Natural killer cell (primary cell): ENCODE measurements at regions not wholly inside any gene's neighbourhood (a gene's known extent, or its start where the extent isn't known, plus 50 kb on each side); places are given as distances from the start of the nearest gene placed in this dataset.
"Not testable (repeated sequence)": the region's sequence is repeated elsewhere in the genome, so short reads cannot be mapped to it uniquely, and the experiment has no call there.

Source experiments
- ATAC-seq, 3 donors: fragments of 150-1000 bp in 2 of 3; fragments of 200-7000 bp in 1 of 3; cut with Tn5 transposase; 1 replicate in 1 of 3; 2 replicates in 2 of 3; pipeline ENCODE4 v1.10.0; 2021; ENCODE audit warnings: mild to moderate bottlenecking in 2 of 3, moderate library complexity in 2 of 3
- DNase-seq, 2 donors: peaks; one replicate each; pipeline versions ENCODE4 v3.0.0 to v3.0.0-alpha.2; 2013 to 2021; ENCODE audit warnings: mixed read lengths in 1 of 2
- H3K27ac ChIP-seq: one replicate; pipeline ENCODE4 v1.5.1; 2013; ENCODE audit warnings: mild to moderate bottlenecking, low read length
- H3K27me3 ChIP-seq: one replicate; pipeline ENCODE4 v1.6.1; 2013; ENCODE audit warnings: low read length; ENCODE audit not compliant: control insufficient read depth, insufficient read depth
- H3K36me3 ChIP-seq: one replicate; pipeline ENCODE4 v1.6.1; 2013; ENCODE audit warnings: low read length; ENCODE audit not compliant: control insufficient read depth, insufficient read depth
- H3K4me1 ChIP-seq: one replicate; pipeline ENCODE4 v1.6.1; 2013; ENCODE audit warnings: low read length; ENCODE audit not compliant: control insufficient read depth, insufficient read depth
- H3K4me3 ChIP-seq: one replicate; pipeline ENCODE4 v1.5.1; 2013; ENCODE audit warnings: low read length
- H3K9me3 ChIP-seq: one replicate; pipeline ENCODE4 v1.6.1; 2013; ENCODE audit warnings: low read length; ENCODE audit not compliant: control insufficient read depth, insufficient read depth
- H3K27ac Mint-ChIP-seq, 2 donors: one replicate each; pipeline ENCODE4 v1.8.0; 2022; ENCODE audit warnings: mild to moderate bottlenecking in 2 of 2, mixed read lengths in 2 of 2, moderate library complexity in 1 of 2
- H3K27me3 Mint-ChIP-seq, 2 donors: one replicate each; pipeline ENCODE4 v1.8.0; 2022; ENCODE audit warnings: low read depth in 2 of 2, mixed read lengths in 2 of 2
- H3K36me3 Mint-ChIP-seq: one replicate; pipeline ENCODE4 v1.8.0; 2022; ENCODE audit warnings: mixed read lengths
- H3K4me1 Mint-ChIP-seq, 2 donors: one replicate each; pipeline ENCODE4 v1.8.0; 2022; ENCODE audit warnings: mixed read lengths in 2 of 2
- H3K4me3 Mint-ChIP-seq: one replicate; pipeline ENCODE4 v1.8.0; 2022; ENCODE audit warnings: mild to moderate bottlenecking, moderate library complexity, mixed read lengths
- H3K9me3 Mint-ChIP-seq, 2 donors: one replicate each; pipeline ENCODE4 v1.8.0; 2022; ENCODE audit warnings: mixed read lengths in 2 of 2
- CTCF ChIP-seq: fragments of 200-600 bp; IDR thresholded peaks from one replicate; pipeline ENCODE4 v1.8.0; 2022; ENCODE audit warnings: antibody characterized with exemption
- WGBS: methylation state at CpG from one replicate; pipeline ENCODE4 v1.1.7; 2013; ENCODE audit warnings: missing lambda C conversion rate; ENCODE audit not compliant: insufficient coverage; 5-methylcytosine and 5-hydroxymethylcytosine counted together
- intact Hi-C: fragments of 100-400 bp; cut with micrococcal nuclease; formaldehyde crosslinking; loops from one replicate; pipeline ENCODE4 v1.14.2; 2022

- H3K27me3 Mint-ChIP-seq = peaks cover 0 to 5% of the 10 kb centered on the region in 2 donors
- H3K27me3 ChIP-seq = no peaks in the 10 kb centered on the region
Observed at GRCh38 chr1:213337025-213337678, 286.1 kb downstream of the RPS6KC1 start.

GRCh38 chr1:213340593-213340992, 289.6 kb downstream of the RPS6KC1 start:
- ATAC-seq = no peak
- no peak for DNase-seq
- no peaks in the 10 kb centered on the region for H3K36me3 ChIP-seq
- peaks cover 0 to 14% of the 10 kb centered on the region in 2 donors for H3K27me3 Mint-ChIP-seq
- H3K4me3 ChIP-seq = no peak overlapping the region
- H3K27ac Mint-ChIP-seq = no peak overlapping the region
- no peak overlapping the region for H3K27ac ChIP-seq
- H3K27me3 ChIP-seq = no peaks in the 10 kb centered on the region
- intact Hi-C loops = no loop called here
- no peaks in the 10 kb centered on the region for H3K4me1 Mint-ChIP-seq
- H3K36me3 Mint-ChIP-seq = no peaks in the 10 kb centered on the region
- no peaks in the 10 kb centered on the region for H3K9me3 Mint-ChIP-seq
- WGBS = 86% methylated on average over 3 of the region's 3 CpGs
- H3K9me3 ChIP-seq = no peaks in the 10 kb centered on the region
- TF ChIP-seq CTCF = no peak
- H3K4me1 ChIP-seq = no peaks in the 10 kb centered on the region
- no peak overlapping the region for H3K4me3 Mint-ChIP-seq

More at GRCh38 chr1:213337025-213337678, 286.1 kb downstream of the RPS6KC1 start:
- WGBS = 88% methylated on average over 3 of the region's 3 CpGs
- intact Hi-C loops = no loop called here
- Mint-ChIP-seq H3K36me3 (no peaks in the 10 kb centered on the region), H3K4me3 (no peak overlapping the region), H3K9me3 (no peaks in the 10 kb centered on the region), H3K4me1 (peaks cover 11 to 12% of the 10 kb centered on the region in 2 donors), H3K27ac (no peak overlapping the region)
- no peak overlapping the region for H3K4me3 ChIP-seq
- no peaks in the 10 kb centered on the region for H3K36me3 ChIP-seq
- TF ChIP-seq CTCF = no peak
- no peak overlapping the region for H3K27ac ChIP-seq
- ATAC-seq (no peak), DNase-seq (no peak)
- H3K4me1 ChIP-seq = peaks cover 7% of the 10 kb centered on the region
- H3K9me3 ChIP-seq = no peaks in the 10 kb centered on the region

GRCh38 chr1:213345621-213346020, 294.6 kb downstream of the RPS6KC1 start:
- Mint-ChIP-seq H3K4me3 (no peak overlapping the region), H3K9me3 (no peaks in the 10 kb centered on the region), H3K36me3 (no peaks in the 10 kb centered on the region), H3K27me3 (peaks cover 15 to 42% of the 10 kb centered on the region in 2 donors), H3K4me1 (no peaks in the 10 kb centered on the region), H3K27ac (no peak overlapping the region)
- Histone ChIP-seq H3K4me1 (no peaks in the 10 kb centered on the region), H3K27me3 (no peaks in the 10 kb centered on the region), H3K9me3 (no peaks in the 10 kb centered on the region), H3K36me3 (no peaks in the 10 kb centered on the region), H3K4me3 (no peak overlapping the region), H3K27ac (no peak overlapping the region)
- DNase-seq (no peak), ATAC-seq (no peak)
- WGBS = no CpG with 5 or more reads among the region's 1 CpG
- no peak for TF ChIP-seq CTCF
- intact Hi-C loops = no loop called here

GRCh38 chr1:213357403-213357802, 306.4 kb downstream of the RPS6KC1 start:
- no peaks in the 10 kb centered on the region for H3K36me3 Mint-ChIP-seq
- no peak for TF ChIP-seq CTCF
- H3K27ac ChIP-seq = no peak overlapping the region
- H3K36me3 ChIP-seq = no peaks in the 10 kb centered on the region
- ATAC-seq (no peak), DNase-seq (no peak)
- no peak overlapping the region for H3K4me3 ChIP-seq
- intact Hi-C loops = no loop called here
- H3K4me3 Mint-ChIP-seq = no peak overlapping the region
- H3K27me3 ChIP-seq = no peaks in the 10 kb centered on the region
- H3K9me3 Mint-ChIP-seq = no peaks in the 10 kb centered on the region
- no peaks in the 10 kb centered on the region for H3K4me1 ChIP-seq
- no peaks in the 10 kb centered on the region for H3K9me3 ChIP-seq
- peaks cover 2 to 20% of the 10 kb centered on the region in 2 donors for H3K27me3 Mint-ChIP-seq
- H3K4me1 Mint-ChIP-seq = no peaks in the 10 kb centered on the region
- no peak overlapping the region for H3K27ac Mint-ChIP-seq
- 83% methylated on average over 5 of the region's 5 CpGs for WGBS

GRCh38 chr1:213358368-213358767, 307.3 kb downstream of the RPS6KC1 start:
- H3K36me3 ChIP-seq, H3K27ac ChIP-seq, H3K9me3 ChIP-seq, H3K4me1 ChIP-seq, H3K4me3 ChIP-seq, H3K27ac Mint-ChIP-seq, H3K36me3 Mint-ChIP-seq, H3K27me3 ChIP-seq, H3K4me3 Mint-ChIP-seq, intact Hi-C loops, H3K9me3 Mint-ChIP-seq, DNase-seq, ATAC-seq, H3K4me1 Mint-ChIP-seq: not testable (repeated sequence)
- WGBS = no CpG with 5 or more reads among the region's 1 CpG
- H3K27me3 Mint-ChIP-seq = peaks cover 2 to 10% of the 10 kb centered on the region in 2 donors
